ENCODE measurements at regions not wholly inside any gene's neighbourhood (a gene's known extent, or its start where the extent isn't known, plus 50 kb on each side); places are given as distances from the start of the nearest gene placed in this dataset.

GRCh38 chr11:112753706-112754105 lies 207.5 kb upstream of the NCAM1 start:
- TF ChIP-seq CTCF (IDR thresholded peaks at IDR 0.05) = no peak
- H3K4me3 ChIP-seq = no peak overlapping the region
- H3K9me3 ChIP-seq = no peaks in the 10 kb centered on the region
- ATAC-seq (no peak), DNase-seq (no peak)
- no peaks in the 10 kb centered on the region for H3K4me1 ChIP-seq
- no peaks in the 10 kb centered on the region for H3K27me3 ChIP-seq (ENCODE audit: low read depth)
- no peak overlapping the region for H3K27ac ChIP-seq
- no peaks in the 10 kb centered on the region for H3K36me3 ChIP-seq
- intact Hi-C loops (cut with DNase I) = no loop called here

GRCh38 chr11:112759418-112759817 lies 201.8 kb upstream of the NCAM1 start:
- H3K27ac ChIP-seq = no peak overlapping the region
- TF ChIP-seq CTCF (IDR thresholded peaks at IDR 0.05) = no peak
- no peaks in the 10 kb centered on the region for H3K9me3 ChIP-seq
- ATAC-seq (no peak), DNase-seq (no peak)
- no peaks in the 10 kb centered on the region for H3K27me3 ChIP-seq (ENCODE audit: low read depth)
- H3K4me3 ChIP-seq = no peak overlapping the region
- intact Hi-C loops (cut with DNase I) = no loop called here
- no peaks in the 10 kb centered on the region for H3K36me3 ChIP-seq
- H3K4me1 ChIP-seq = no peaks in the 10 kb centered on the region

- DNase-seq = no peak
- no peak for TF ChIP-seq CTCF (IDR thresholded peaks at IDR 0.05)
- no peak for ATAC-seq
- intact Hi-C loops (cut with DNase I) = no loop called here
- Histone ChIP-seq H3K4me3 (no peak overlapping the region), H3K4me1 (no peaks in the 10 kb centered on the region), H3K27me3 (ENCODE audit: low read depth) (no peaks in the 10 kb centered on the region), H3K27ac (no peak overlapping the region), H3K36me3 (no peaks in the 10 kb centered on the region), H3K9me3 (no peaks in the 10 kb centered on the region)
Observed at GRCh38 chr11:112760396-112761059, 200.7 kb upstream of the NCAM1 start.

GRCh38 chr11:112761911-112762706 lies 199.1 kb upstream of the NCAM1 start:
- H3K9me3 ChIP-seq = no peaks in the 10 kb centered on the region
- no peak for TF ChIP-seq CTCF (IDR thresholded peaks at IDR 0.05)
- H3K4me3 ChIP-seq = no peak overlapping the region
- no peaks in the 10 kb centered on the region for H3K36me3 ChIP-seq
- intact Hi-C loops (cut with DNase I) = no loop called here
- no peaks in the 10 kb centered on the region for H3K4me1 ChIP-seq
- DNase-seq (no peak), ATAC-seq (no peak)
- H3K27ac ChIP-seq = no peak overlapping the region
- no peaks in the 10 kb centered on the region for H3K27me3 ChIP-seq (ENCODE audit: low read depth)

GRCh38 chr11:112762707-112763090 lies 198.5 kb upstream of the NCAM1 start:
- Histone ChIP-seq H3K27ac (no peak overlapping the region), H3K4me3 (no peak overlapping the region), H3K27me3 (ENCODE audit: low read depth) (no peaks in the 10 kb centered on the region), H3K4me1 (no peaks in the 10 kb centered on the region), H3K9me3 (no peaks in the 10 kb centered on the region), H3K36me3 (no peaks in the 10 kb centered on the region)
- intact Hi-C loops (cut with DNase I) = no loop called here
- TF ChIP-seq CTCF (IDR thresholded peaks at IDR 0.05) = no peak
- DNase-seq (no peak), ATAC-seq (no peak)

Data from lower lobe of right lung (tissue), 2 donors.